Lower lobe of right lung (tissue), 2 donors: ENCODE measurements at regions not wholly inside any gene's neighbourhood (a gene's known extent, or its start where the extent isn't known, plus 50 kb on each side); places are given as distances from the start of the nearest gene placed in this dataset.
"Not testable (repeated sequence)": the region's sequence is repeated elsewhere in the genome, so short reads cannot be mapped to it uniquely, and the experiment has no call there.

ENCODE experiments used
- ATAC-seq, 2 donors: fragments of 200-7000 bp; cut with Tn5 transposase; one replicate each; pipeline ENCODE4 v1.9.1; 2020 to 2022; ENCODE audit warnings: mild to moderate bottlenecking in 2 of 2, moderate library complexity in 2 of 2
- DNase-seq: peaks from one replicate; pipeline ENCODE4 v3.0.0-alpha.2; 2020
- H3K27ac ChIP-seq: fragments of 200-600 bp; one replicate; pipeline ENCODE4 v1.8.0; 2022
- H3K27me3 ChIP-seq: fragments of 200-600 bp; one replicate; pipeline ENCODE4 v1.8.0; 2022; ENCODE audit warnings: low read depth
- H3K36me3 ChIP-seq: fragments of 200-600 bp; one replicate; pipeline ENCODE4 v1.8.0; 2022; ENCODE audit warnings: mild to moderate bottlenecking
- H3K4me1 ChIP-seq: fragments of 200-600 bp; one replicate; pipeline ENCODE4 v1.8.0; 2022
- H3K4me3 ChIP-seq: fragments of 200-600 bp; one replicate; pipeline ENCODE4 v1.8.0; 2022; ENCODE audit warnings: mild to moderate bottlenecking
- H3K9me3 ChIP-seq: fragments of 200-600 bp; one replicate; pipeline ENCODE4 v1.8.0; 2022
- CTCF ChIP-seq: fragments of 200-600 bp; IDR thresholded peaks from one replicate; pipeline ENCODE4 v1.8.0; 2022; ENCODE audit warnings: antibody characterized with exemption, mild to moderate bottlenecking
- intact Hi-C: fragments of 100-400 bp; cut with DNase I; formaldehyde crosslinking; loops from one replicate; pipeline ENCODE4 v1.11.0; 2022
- donor health status: DM: no; HTN: yes; CAD: no; lungs with severe emphysema.

GRCh38 chr13:56528040-56528790 is 612.5 kb upstream of the PRR20A start:
- H3K27me3 ChIP-seq = no peaks in the 10 kb centered on the region
- no peaks in the 10 kb centered on the region for H3K9me3 ChIP-seq
- no peak for ATAC-seq
- no peak overlapping the region for H3K27ac ChIP-seq
- H3K4me1 ChIP-seq = no peaks in the 10 kb centered on the region
- no peak for DNase-seq
- intact Hi-C loops = no loop called here
- H3K36me3 ChIP-seq = no peaks in the 10 kb centered on the region
- TF ChIP-seq CTCF = no peak
- H3K4me3 ChIP-seq = no peak overlapping the region

- H3K4me3 ChIP-seq = no peak overlapping the region
- H3K4me1 ChIP-seq = no peaks in the 10 kb centered on the region
- ATAC-seq (no peak), DNase-seq (no peak)
- H3K27me3 ChIP-seq = no peaks in the 10 kb centered on the region
- intact Hi-C loops = no loop called here
- H3K9me3 ChIP-seq = no peaks in the 10 kb centered on the region
- H3K36me3 ChIP-seq = no peaks in the 10 kb centered on the region
- no peak for TF ChIP-seq CTCF
- no peak overlapping the region for H3K27ac ChIP-seq
Observed at GRCh38 chr13:56530096-56530495, 610.6 kb upstream of the PRR20A start.

- intact Hi-C loops, ATAC-seq, H3K4me1 ChIP-seq, H3K27me3 ChIP-seq, H3K36me3 ChIP-seq, H3K4me3 ChIP-seq, H3K9me3 ChIP-seq, DNase-seq, H3K27ac ChIP-seq: not testable (repeated sequence)
Observed at GRCh38 chr13:56547921-56548320, 592.8 kb upstream of the PRR20A start.

- Histone ChIP-seq H3K36me3 (no peaks in the 10 kb centered on the region), H3K4me1 (no peaks in the 10 kb centered on the region), H3K27me3 (no peaks in the 10 kb centered on the region), H3K27ac (no peak overlapping the region), H3K9me3 (no peaks in the 10 kb centered on the region), H3K4me3 (no peak overlapping the region)
- TF ChIP-seq CTCF = no peak
- no peak for ATAC-seq
- DNase-seq = no peak
- intact Hi-C loops = no loop called here
Observed at GRCh38 chr13:56558698-56559320, 581.9 kb upstream of the PRR20A start.

- Histone ChIP-seq H3K27ac (no peak overlapping the region), H3K9me3 (no peaks in the 10 kb centered on the region), H3K4me3 (no peak overlapping the region), H3K27me3 (no peaks in the 10 kb centered on the region), H3K4me1 (no peaks in the 10 kb centered on the region), H3K36me3 (no peaks in the 10 kb centered on the region)
- ATAC-seq (no peak), DNase-seq (no peak)
- intact Hi-C loops = no loop called here
- TF ChIP-seq CTCF = no peak
Observed at GRCh38 chr13:56561327-56561726, 579.4 kb upstream of the PRR20A start.

GRCh38 chr13:56563663-56564062 is 577.1 kb upstream of the PRR20A start:
- no peak overlapping the region for H3K27ac ChIP-seq
- no peaks in the 10 kb centered on the region for H3K9me3 ChIP-seq
- ATAC-seq = no peak
- no peaks in the 10 kb centered on the region for H3K27me3 ChIP-seq
- intact Hi-C loops = no loop called here
- no peaks in the 10 kb centered on the region for H3K36me3 ChIP-seq
- no peak overlapping the region for H3K4me3 ChIP-seq
- TF ChIP-seq CTCF = no peak
- DNase-seq = no peak
- no peaks in the 10 kb centered on the region for H3K4me1 ChIP-seq
